SK-N-SH treated with all-trans-retinoic acid at 6 μM for 48 hours (cell line): ENCODE measurements at regions not wholly inside any gene's neighbourhood (a gene's known extent, or its start where the extent isn't known, plus 50 kb on each side); places are given as distances from the start of the nearest gene placed in this dataset.

Source experiments
- ARNTL ChIP-seq: fragments of 450-650 bp; formaldehyde crosslinking; IDR thresholded peaks from 2 replicates; pipeline ENCODE4 v1.5.0; 2020; ENCODE audit warnings: low read depth, mild to moderate bottlenecking, moderate library complexity, borderline replicate concordance
- TCF4 ChIP-seq: fragments of 250-450 bp; sonication (Bioruptor Pico); IDR thresholded peaks from 2 replicates; pipeline ENCODE4 v1.8.0; 2021; ENCODE audit warnings: mild to moderate bottlenecking, moderate library complexity, borderline replicate concordance
- TSHZ2 ChIP-seq: fragments of 250-450 bp; sonication (Bioruptor Pico); IDR thresholded peaks from 2 replicates; pipeline ENCODE4 v1.5.0; 2020; ENCODE audit warnings: mild to moderate bottlenecking, moderate library complexity
- ZFP30 ChIP-seq: fragments of 450-650 bp; formaldehyde crosslinking; IDR thresholded peaks from 2 replicates; pipeline ENCODE4 v1.5.0; 2022; ENCODE audit warnings: mild to moderate bottlenecking, moderate library complexity

- no peak for TF ChIP-seq ARNTL
- no peak for TF ChIP-seq TSHZ2 (CRISPR knock-in tag)
- no peak for TF ChIP-seq TCF4 (CRISPR knock-in tag)
- TF ChIP-seq ZFP30 (CRISPR knock-in tag), result no peak
Measured at GRCh38 chr10:35835545-35835944, 193.4 kb upstream of the FZD8 start.
